Tibial artery (tissue), 4 donors: ENCODE measurements at regions not wholly inside any gene's neighbourhood (a gene's known extent, or its start where the extent isn't known, plus 50 kb on each side); places are given as distances from the start of the nearest gene placed in this dataset.
A peak's percentile ranks its signal among the peaks of the same experiment; 100 is the strongest.

Experiments
- DNase-seq, 2 donors: peaks; one replicate each; pipeline ENCODE4 v3.0.0-alpha.2; 2019
- H3K27ac ChIP-seq, 2 donors: fragments of 200-600 bp; sonication (generic) in 1 of 2; 1 replicate in 1 of 2; 2 replicates in 1 of 2; pipeline ENCODE4 v1.5.1; 2018 to 2019; ENCODE audit warnings: mild to moderate bottlenecking in 1 of 2
- H3K27me3 ChIP-seq, 2 donors: fragments of 200-600 bp; sonication (generic) in 1 of 2; one replicate each; pipeline versions ENCODE4 v1.5.1 to v1.6.0; 2016 to 2019
- H3K36me3 ChIP-seq, 3 donors: fragments of 200-600 bp; sonication (generic) in 2 of 3; one replicate each; pipeline ENCODE4 v1.5.1; 2016 to 2019; ENCODE audit warnings: mild to moderate bottlenecking in 2 of 3
- H3K4me1 ChIP-seq, 4 donors: fragments of 200-600 bp; sonication (generic) in 2 of 4; 1 replicate in 3 of 4; 2 replicates in 1 of 4; pipeline ENCODE4 v1.5.1; 2016 to 2019
- H3K4me3 ChIP-seq, 2 donors: fragments of 200-600 bp; sonication (generic) in 1 of 2; 1 replicate in 1 of 2; 2 replicates in 1 of 2; pipeline ENCODE4 v1.5.1; 2018 to 2019; ENCODE audit warnings: mild to moderate bottlenecking in 2 of 2
- H3K9me3 ChIP-seq, 3 donors: fragments of 200-600 bp; sonication (generic) in 1 of 3; one replicate each; pipeline ENCODE4 v1.5.1; 2016 to 2019
- intact Hi-C: fragments of 100-400 bp; cut with DNase I; formaldehyde crosslinking; loops from one replicate; pipeline ENCODE4 v1.15.0; 2023; ENCODE audit warnings: low total_unique reads
- TF ChIP-seq, protein P1 (sequence below), 2 experiments: fragments of 200-600 bp in 1 of 2; fragments of 450-650 bp in 1 of 2; IDR thresholded peaks; one replicate each; pipeline ENCODE4 v1.5.1; 2017 to 2019; ENCODE audit warnings: antibody characterized with exemption in 2 of 2, mild to moderate bottlenecking in 1 of 2, moderate library complexity in 1 of 2

DNA sequence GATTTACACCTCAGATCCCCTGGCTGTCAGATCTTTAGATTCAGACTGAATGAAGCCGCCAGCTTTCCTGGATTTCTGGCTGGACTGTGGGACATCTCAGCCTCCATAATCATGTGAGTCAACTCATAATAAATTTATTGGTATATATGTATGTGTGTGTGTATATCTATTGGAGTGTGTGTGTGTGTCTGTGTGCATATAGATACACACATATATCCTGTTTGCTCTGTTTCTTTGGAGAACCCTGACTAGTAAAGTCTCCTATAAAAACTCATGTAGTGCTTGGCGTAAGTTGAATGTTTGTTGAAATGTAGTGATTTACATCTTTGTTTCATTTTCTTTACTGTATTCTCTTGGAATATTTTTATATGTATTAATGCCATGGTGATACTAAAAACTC is 499.5 kb upstream of the KLF12 start:
- H3K27ac ChIP-seq = no peak overlapping the region
- no peak overlapping the region for H3K4me3 ChIP-seq
- peaks cover 0 to 29% (median 2%) of the 10 kb centered on the region in 4 donors for H3K4me1 ChIP-seq
- DNase-seq = no peak
- intact Hi-C loops = no loop called here
- TF ChIP-seq, protein P1, sequence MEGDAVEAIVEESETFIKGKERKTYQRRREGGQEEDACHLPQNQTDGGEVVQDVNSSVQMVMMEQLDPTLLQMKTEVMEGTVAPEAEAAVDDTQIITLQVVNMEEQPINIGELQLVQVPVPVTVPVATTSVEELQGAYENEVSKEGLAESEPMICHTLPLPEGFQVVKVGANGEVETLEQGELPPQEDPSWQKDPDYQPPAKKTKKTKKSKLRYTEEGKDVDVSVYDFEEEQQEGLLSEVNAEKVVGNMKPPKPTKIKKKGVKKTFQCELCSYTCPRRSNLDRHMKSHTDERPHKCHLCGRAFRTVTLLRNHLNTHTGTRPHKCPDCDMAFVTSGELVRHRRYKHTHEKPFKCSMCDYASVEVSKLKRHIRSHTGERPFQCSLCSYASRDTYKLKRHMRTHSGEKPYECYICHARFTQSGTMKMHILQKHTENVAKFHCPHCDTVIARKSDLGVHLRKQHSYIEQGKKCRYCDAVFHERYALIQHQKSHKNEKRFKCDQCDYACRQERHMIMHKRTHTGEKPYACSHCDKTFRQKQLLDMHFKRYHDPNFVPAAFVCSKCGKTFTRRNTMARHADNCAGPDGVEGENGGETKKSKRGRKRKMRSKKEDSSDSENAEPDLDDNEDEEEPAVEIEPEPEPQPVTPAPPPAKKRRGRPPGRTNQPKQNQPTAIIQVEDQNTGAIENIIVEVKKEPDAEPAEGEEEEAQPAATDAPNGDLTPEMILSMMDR (IDR thresholded peaks at IDR 0.05) = no peak
- no peaks in the 10 kb centered on the region for H3K9me3 ChIP-seq
- H3K36me3 ChIP-seq = no peaks in the 10 kb centered on the region
- H3K27me3 ChIP-seq = no peaks in the 10 kb centered on the region

DNA sequence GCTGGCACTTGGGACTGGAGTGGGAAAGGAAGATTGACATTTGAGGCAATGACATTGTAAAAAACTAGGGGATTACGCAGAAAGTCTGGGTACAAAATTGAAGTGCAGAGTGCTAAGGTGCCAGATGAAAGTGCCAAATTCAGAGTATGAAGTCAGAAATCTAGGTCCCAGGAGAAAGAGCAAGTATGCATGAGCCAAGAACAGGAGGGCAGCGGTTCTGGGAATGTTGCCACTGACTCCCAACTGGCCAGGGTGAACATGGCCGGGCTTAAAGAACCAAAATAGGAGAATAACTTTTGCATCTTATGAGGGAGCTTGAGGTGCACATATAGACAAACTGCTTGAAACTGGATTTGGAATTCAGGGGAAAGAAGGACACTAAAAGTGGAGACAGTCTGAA is 495.8 kb upstream of the KLF12 start:
- H3K4me3 ChIP-seq = no peak overlapping the region
- peak overlapping the region; percentile 53 to 63 for H3K27ac ChIP-seq
- H3K27me3 ChIP-seq = no peaks in the 10 kb centered on the region
- no peaks in the 10 kb centered on the region for H3K36me3 ChIP-seq
- no peaks in the 10 kb centered on the region for H3K9me3 ChIP-seq
- peak; percentile 56 to 89 for DNase-seq
- TF ChIP-seq, protein P1 (IDR thresholded peaks at IDR 0.05) = no peak
- H3K4me1 ChIP-seq = peaks cover 0 to 29% (median 2%) of the 10 kb centered on the region in 4 donors
- intact Hi-C loops = no loop called here

DNA sequence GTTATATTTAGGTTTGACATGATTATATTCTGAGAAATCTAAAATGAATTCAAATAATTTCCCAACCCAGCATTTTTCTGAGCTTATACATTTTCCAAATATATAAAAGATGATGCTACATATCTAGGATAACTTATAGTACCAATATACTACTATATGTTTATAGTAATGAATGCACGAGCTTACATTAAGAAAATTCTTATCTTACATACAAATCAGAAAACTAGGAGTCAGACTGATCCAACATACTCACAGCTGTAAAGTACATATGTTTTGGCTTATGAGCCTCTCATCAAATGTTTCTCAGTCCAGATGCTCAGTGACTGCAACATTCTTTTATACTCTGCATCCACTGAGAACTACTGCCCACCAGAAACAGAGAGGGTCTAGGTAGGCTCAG is 491.3 kb upstream of the KLF12 start:
- Histone ChIP-seq H3K27ac (no peak overlapping the region), H3K36me3 (no peaks in the 10 kb centered on the region), H3K9me3 (no peaks in the 10 kb centered on the region), H3K4me1 (peaks cover 0 to 15% (median 2%) of the 10 kb centered on the region in 4 donors), H3K27me3 (no peaks in the 10 kb centered on the region), H3K4me3 (no peak overlapping the region)
- TF ChIP-seq, protein P1 (IDR thresholded peaks at IDR 0.05) = no peak
- DNase-seq = no peak
- intact Hi-C loops = no loop called here

DNA sequence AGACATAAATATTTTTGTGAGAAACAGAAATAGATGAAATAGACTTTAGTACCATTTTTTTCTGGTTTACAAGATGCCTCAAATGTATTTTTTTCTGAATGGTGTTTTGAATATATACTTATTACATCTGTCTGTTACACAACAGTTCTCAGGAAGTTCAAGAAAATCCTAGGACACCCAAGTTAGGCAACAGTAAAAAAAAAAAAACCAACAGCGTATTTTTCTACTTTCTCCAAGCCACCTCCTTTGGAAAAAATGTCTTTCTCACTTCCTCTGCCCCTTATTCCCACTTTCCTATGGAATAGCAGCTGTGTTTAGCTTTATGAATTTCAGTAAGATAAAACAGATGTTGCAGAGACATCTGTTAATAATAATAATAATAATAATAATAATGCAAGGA is 489.6 kb upstream of the KLF12 start:
- intact Hi-C loops = no loop called here
- Histone ChIP-seq H3K36me3 (no peaks in the 10 kb centered on the region), H3K4me3 (no peak overlapping the region), H3K27ac (no peak overlapping the region), H3K9me3 (no peaks in the 10 kb centered on the region), H3K27me3 (no peaks in the 10 kb centered on the region), H3K4me1 (no peaks in the 10 kb centered on the region)
- TF ChIP-seq, protein P1 (IDR thresholded peaks at IDR 0.05) = no peak
- DNase-seq = no peak

DNA sequence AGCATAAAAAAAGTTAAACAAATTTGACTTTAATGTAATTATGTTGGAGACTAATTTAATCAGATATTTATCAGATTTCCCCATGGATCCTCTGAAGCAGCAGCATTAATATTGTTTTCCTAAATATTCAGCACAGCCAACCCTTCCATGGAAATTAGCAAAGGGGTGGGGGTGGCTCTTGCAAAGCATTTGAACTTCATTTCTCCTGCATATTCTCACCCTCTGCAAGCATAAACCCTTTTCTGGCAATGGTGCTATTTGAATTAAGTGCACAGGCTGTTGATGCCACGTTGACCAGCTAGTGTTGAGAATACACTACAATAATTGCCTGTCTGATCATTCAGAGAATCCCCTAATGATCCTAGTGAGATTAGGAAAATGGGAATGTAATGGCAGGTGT is 488.1 kb upstream of the KLF12 start:
- DNase-seq = no peak
- no peaks in the 10 kb centered on the region for H3K36me3 ChIP-seq
- TF ChIP-seq, protein P1 (IDR thresholded peaks at IDR 0.05) = no peak
- intact Hi-C loops = no loop called here
- no peaks in the 10 kb centered on the region for H3K27me3 ChIP-seq
- no peaks in the 10 kb centered on the region for H3K9me3 ChIP-seq
- no peaks in the 10 kb centered on the region for H3K4me1 ChIP-seq
- H3K27ac ChIP-seq = no peak overlapping the region
- no peak overlapping the region for H3K4me3 ChIP-seq

DNA sequence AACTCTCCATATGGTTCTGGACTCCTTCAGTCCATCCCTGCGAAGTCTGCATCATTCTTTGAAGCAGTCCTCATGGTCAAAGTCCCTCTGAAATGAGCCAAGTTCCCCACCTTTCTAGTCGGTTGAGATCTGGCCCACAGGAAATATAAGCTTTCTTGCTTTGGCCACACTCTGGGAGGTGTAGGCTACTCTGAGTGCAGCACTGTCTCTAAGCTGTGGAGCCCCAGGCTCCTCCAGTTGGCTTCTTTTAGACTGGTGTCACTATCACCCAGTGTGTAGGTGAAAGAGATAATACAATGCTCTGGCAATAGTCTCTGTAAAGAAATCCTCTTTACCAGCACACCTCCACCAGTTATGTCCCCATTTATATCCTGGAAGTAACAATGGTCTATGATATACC is 486.5 kb upstream of the KLF12 start:
- Histone ChIP-seq H3K9me3 (no peaks in the 10 kb centered on the region), H3K27me3 (no peaks in the 10 kb centered on the region), H3K4me1 (no peaks in the 10 kb centered on the region), H3K4me3 (no peak overlapping the region), H3K27ac (no peak overlapping the region), H3K36me3 (no peaks in the 10 kb centered on the region)
- intact Hi-C loops = no loop called here
- DNase-seq = no peak
- TF ChIP-seq, protein P1 (IDR thresholded peaks at IDR 0.05) = no peak
